ENCODE measurements at regions not wholly inside any gene's neighbourhood (a gene's known extent, or its start where the extent isn't known, plus 50 kb on each side); places are given as distances from the start of the nearest gene placed in this dataset.

DNA sequence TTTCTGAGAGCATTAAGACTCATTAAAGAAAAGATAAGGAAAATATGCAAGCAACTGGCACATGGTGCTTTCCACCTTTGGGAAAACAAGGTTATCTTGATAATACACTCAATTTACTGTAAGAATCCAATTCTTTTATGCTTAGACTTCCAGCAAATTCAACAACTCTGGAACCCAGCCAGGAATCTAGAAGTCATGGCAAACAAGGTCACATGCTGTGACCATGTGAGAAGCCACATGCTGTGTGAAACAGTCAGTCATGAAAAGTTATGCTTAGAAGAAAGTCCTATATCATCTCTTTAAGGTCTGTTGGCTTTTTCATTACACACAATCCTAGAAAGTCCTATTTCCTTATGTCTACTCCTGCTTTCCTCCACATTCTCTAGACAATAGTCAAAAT lies 581.8 kb upstream of the C9orf72 start:
- ChIA-PET CTCF (no interaction called here), RAD21 (ENCODE audit: unreplicated experiment) (no interaction called here), SMC1A (ENCODE audit: uncharacterized antibody, unreplicated experiment) (no interaction called here), POLR2A (no interaction called here)
- in situ Hi-C loops (cut with MboI), result no loop called here
- Histone ChIP-seq H3K4me3 (no peak overlapping the region), H3K27me3 (replicated peaks in 1 of 2; ENCODE audit: control insufficient read depth in 2 of 2, insufficient read depth in 2 of 2, low read length in 1 of 2) (no peaks in the 10 kb centered on the region), H4K20me1 (ENCODE audit: control insufficient read depth, insufficient read depth) (no peaks in the 10 kb centered on the region), H3K4me2 (ENCODE audit: control insufficient read depth, insufficient read depth) (no peak overlapping the region), H3K9me3 (replicated peaks; ENCODE audit: control insufficient read depth, insufficient read depth, low read length) (no peaks in the 10 kb centered on the region), H3K36me3 (ENCODE audit: control insufficient read depth in 2 of 2, insufficient read depth in 2 of 2, low read length in 1 of 2) (no peaks in the 10 kb centered on the region), H2AFZ (ENCODE audit: control insufficient read depth, low read depth, low read length) (no peak overlapping the region), H3K4me1 (ENCODE audit: control insufficient read depth, insufficient read depth, low read length) (no peaks in the 10 kb centered on the region), H3K27ac (ENCODE audit: control insufficient read depth, insufficient read depth) (no peak overlapping the region), H3K9ac (ENCODE audit: control insufficient read depth, insufficient read depth, low read length) (no peak overlapping the region), H3K79me2 (ENCODE audit: control insufficient read depth, insufficient read depth, low read length) (no peaks in the 10 kb centered on the region)
- no TSS peak for BruUV-seq (replicated peaks)
- intact Hi-C loops (cut with micrococcal nuclease; ENCODE audit: unreplicated experiment), result no loop called here
- FAIRE-seq (no peak), DNase-seq (ENCODE audit: low read depth, low spot score) (no peak), ATAC-seq (no peak)
- TF ChIP-seq SIN3A (IDR thresholded peaks at IDR 0.05; ENCODE audit: low read depth, low read length), result no peak
- TF ChIP-seq IKZF2 (IDR thresholded peaks at IDR 0.05), result no peak
- TF ChIP-seq SREBF2 (IDR thresholded peaks at IDR 0.05; ENCODE audit: low read length), result no peak
- no peak for TF ChIP-seq ESRRA (IDR thresholded peaks at IDR 0.05; ENCODE audit: low read length)
- TF ChIP-seq, protein P1, sequence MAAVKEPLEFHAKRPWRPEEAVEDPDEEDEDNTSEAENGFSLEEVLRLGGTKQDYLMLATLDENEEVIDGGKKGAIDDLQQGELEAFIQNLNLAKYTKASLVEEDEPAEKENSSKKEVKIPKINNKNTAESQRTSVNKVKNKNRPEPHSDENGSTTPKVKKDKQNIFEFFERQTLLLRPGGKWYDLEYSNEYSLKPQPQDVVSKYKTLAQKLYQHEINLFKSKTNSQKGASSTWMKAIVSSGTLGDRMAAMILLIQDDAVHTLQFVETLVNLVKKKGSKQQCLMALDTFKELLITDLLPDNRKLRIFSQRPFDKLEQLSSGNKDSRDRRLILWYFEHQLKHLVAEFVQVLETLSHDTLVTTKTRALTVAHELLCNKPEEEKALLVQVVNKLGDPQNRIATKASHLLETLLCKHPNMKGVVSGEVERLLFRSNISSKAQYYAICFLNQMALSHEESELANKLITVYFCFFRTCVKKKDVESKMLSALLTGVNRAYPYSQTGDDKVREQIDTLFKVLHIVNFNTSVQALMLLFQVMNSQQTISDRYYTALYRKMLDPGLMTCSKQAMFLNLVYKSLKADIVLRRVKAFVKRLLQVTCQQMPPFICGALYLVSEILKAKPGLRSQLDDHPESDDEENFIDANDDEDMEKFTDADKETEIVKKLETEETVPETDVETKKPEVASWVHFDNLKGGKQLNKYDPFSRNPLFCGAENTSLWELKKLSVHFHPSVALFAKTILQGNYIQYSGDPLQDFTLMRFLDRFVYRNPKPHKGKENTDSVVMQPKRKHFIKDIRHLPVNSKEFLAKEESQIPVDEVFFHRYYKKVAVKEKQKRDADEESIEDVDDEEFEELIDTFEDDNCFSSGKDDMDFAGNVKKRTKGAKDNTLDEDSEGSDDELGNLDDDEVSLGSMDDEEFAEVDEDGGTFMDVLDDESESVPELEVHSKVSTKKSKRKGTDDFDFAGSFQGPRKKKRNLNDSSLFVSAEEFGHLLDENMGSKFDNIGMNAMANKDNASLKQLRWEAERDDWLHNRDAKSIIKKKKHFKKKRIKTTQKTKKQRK (IDR thresholded peaks at IDR 0.05; ENCODE audit: low read depth, low read length), result no peak
- TF ChIP-seq, protein P2, sequence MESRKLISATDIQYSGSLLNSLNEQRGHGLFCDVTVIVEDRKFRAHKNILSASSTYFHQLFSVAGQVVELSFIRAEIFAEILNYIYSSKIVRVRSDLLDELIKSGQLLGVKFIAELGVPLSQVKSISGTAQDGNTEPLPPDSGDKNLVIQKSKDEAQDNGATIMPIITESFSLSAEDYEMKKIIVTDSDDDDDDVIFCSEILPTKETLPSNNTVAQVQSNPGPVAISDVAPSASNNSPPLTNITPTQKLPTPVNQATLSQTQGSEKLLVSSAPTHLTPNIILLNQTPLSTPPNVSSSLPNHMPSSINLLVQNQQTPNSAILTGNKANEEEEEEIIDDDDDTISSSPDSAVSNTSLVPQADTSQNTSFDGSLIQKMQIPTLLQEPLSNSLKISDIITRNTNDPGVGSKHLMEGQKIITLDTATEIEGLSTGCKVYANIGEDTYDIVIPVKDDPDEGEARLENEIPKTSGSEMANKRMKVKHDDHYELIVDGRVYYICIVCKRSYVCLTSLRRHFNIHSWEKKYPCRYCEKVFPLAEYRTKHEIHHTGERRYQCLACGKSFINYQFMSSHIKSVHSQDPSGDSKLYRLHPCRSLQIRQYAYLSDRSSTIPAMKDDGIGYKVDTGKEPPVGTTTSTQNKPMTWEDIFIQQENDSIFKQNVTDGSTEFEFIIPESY (IDR thresholded peaks at IDR 0.05), result no peak
